HTR-8/SVneo (cell line): ENCODE measurements at regions not wholly inside any gene's neighbourhood (a gene's known extent, or its start where the extent isn't known, plus 50 kb on each side); places are given as distances from the start of the nearest gene placed in this dataset.

Experiments used
- DNase-seq: peaks from one replicate; pipeline ENCODE4 v3.0.0; 2011; ENCODE audit warnings: low spot score, mixed read lengths; ENCODE audit not compliant: insufficient read length
- FAIRE-seq: peaks from 2 replicates; lab custom pipeline; 2011; peaks lifted over from hg19 to GRCh38; lab: Jason Lieb, UNC

DNA sequence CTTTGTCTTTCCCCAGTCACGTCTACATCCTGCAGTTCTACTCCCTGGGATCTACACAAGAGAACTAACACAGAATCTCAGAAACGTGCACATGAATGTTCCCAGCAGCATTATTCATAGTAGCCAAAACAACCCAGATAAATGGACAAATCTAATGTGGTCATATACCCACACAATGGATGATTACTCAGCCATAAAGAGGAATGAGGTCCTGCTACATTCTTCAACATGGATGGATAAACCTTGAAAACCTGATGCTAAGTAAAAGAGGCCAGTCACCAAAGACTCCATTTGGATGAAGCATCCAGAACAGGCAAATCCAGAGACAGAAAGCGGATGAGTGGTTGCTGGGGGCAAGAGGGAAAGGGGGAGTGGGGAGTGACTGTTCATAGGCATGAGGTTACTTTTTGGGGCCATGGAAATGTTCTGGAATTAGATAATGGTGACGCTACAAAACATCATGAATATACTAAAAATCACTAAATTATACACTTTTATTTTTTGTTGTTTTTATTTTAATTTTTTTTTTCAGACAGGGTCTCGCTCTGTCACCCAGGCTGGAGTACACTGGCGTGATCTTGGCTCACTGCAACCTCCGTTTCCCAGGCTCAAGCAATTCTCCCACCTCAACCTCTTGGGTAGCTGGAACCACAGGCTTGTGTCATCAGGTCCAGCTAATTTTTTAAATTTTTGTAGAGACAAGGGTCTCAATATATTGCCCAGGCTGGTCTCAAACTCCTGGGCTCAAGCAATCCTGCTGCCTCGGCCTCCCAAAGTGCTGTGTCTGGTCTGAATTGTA lies 50.8 kb upstream of the DSN1 start:
- peak; percentile 52 for FAIRE-seq
- DNase-seq, result no peak

DNA sequence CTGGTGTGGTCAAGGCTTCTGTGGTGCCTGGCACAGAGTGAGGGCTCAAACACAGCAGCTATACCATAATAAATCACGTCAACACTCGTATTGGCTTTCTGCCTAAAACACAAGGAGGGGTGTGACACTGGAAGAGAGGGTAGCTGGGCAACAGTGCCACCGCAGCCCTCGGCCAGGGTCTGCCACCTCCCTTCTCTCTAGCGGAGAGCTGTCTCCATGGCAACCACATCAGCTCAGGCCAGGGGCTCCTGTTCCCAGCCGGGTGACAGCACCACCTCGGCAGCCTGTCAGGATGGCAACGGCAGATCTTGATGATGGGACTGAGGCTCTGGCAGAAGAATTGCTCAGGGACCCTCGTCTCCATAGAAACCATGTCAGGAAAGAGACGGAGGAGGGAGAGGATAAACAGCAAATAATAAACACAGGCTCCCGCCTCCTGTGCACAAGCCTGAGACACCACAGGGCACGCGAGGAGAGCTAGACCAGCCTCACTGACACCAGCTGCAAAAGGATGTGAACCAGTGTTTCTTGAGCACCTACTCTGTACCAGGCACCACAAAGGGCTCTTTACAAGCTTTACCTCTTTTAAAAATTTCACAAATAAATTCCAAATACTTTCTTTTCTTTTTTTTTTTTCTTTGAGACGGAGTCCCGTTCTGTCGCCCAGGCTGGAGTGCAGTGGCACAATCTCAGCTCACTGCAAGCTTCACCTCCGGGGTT lies 50.4 kb upstream of the TLDC2 start:
- FAIRE-seq (no peak), DNase-seq (no peak)
